ENCODE measurements at regions not wholly inside any gene's neighbourhood (a gene's known extent, or its start where the extent isn't known, plus 50 kb on each side); places are given as distances from the start of the nearest gene placed in this dataset.

- DNase-seq: no peak
Measured at GRCh38 chr2:62564380-62565137, 58.6 kb upstream of the TMEM17 start.

GRCh38 chr2:62561586-62561985 lies 55.6 kb upstream of the TMEM17 start:
- DNase-seq: no peak

DNA sequence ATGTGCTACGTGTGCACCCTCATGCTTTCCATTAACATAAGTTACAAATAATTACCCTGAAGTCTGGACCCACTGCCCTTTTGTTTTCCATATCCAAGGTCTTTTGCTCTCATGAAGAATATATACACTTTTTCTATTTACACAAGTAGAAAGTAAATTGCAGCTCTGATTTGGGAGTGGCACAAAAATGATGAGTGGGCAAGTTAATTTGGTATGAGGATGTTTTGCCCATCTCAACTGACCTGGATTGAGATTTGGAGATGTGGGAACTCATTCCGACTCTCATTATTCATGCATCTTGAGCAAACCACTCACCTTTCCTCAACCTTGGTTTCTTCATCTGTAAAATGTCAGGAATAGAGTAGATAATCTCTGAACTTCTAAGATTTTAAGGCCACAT lies 53.6 kb upstream of the TMEM17 start:
- no peak for DNase-seq

DNA sequence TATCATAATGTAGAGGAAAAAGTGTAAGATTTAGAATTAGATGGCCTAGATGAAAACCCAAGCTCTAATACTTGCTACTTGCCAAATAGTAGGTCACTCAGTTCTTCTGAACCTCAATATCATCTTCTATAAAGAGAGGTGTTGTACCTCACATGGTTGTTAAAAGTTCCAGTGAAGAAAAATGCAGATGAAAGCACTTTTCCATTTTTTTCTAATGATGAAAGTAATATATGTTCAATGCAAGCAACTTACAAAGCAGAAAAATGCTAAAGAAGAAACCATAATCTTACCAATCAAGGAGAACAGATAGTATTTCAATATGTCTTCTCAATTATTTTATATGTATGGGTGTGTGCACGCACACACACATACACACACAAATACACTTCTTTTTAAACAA lies 52.7 kb upstream of the TMEM17 start:
- DNase-seq: no peak

DNA sequence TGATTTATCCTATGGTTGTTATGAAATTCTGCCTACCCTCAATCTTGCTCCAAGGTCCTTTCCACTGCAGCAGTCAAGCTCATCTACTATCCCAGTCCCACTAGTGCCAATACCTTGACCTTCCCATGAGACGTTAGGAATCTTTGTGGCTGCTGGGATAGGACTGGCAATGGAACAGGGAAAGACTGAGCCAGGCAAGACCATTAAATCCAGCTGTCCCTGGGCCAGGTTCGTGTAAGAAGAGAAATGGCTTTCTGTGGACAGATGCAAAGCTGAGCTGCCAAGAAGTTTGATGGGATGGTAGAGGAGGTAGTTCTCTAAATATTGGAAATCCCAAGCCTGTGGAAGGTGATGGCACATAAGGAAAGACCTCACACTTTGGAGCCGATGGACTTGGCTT lies 50.1 kb upstream of the TMEM17 start:
- DNase-seq: no peak

Data from MV-4-11 (cell line).